H1 (cell line): ENCODE measurements at regions not wholly inside any gene's neighbourhood (a gene's known extent, or its start where the extent isn't known, plus 50 kb on each side); places are given as distances from the start of the nearest gene placed in this dataset.

Experiments
- CTCF ChIA-PET: fragments of 300-600 bp; sonication (Branson Sonifier 250); formaldehyde crosslinking; loops from one replicate; lab custom pipeline; 2021; ENCODE audit not compliant: partially characterized antibody; lab: Charles Lee
- POLR2A ChIA-PET: fragments of 300-600 bp; sonication (Branson Sonifier 250); formaldehyde crosslinking; loops from one replicate; lab custom pipeline; 2021; ENCODE audit warnings: inconsistent platforms; ENCODE audit not compliant: partially characterized antibody; lab: Charles Lee
- DNase-seq, 2 experiments: peaks; one replicate each; pipeline versions ENCODE4 v3.0.0 to v3.0.0-alpha.2; 2010 to 2022; ENCODE audit warnings: low spot score in 2 of 2, low read depth in 1 of 2, mixed read lengths in 1 of 2
- FAIRE-seq: peaks from 2 replicates; lab custom pipeline; 2011; peaks lifted over from hg19 to GRCh38; lab: Jason Lieb, UNC
- H2AFZ ChIP-seq: 2 replicates; pipeline ENCODE4 v1.8.1; 2012; ENCODE audit warnings: low read length, inconsistent platforms
- H2AK5ac ChIP-seq: 2 replicates; pipeline ENCODE4 v1.6.1; 2013; ENCODE audit warnings: low read depth, low read length
- H2BK120ac ChIP-seq: replicated peaks from 2 replicates; pipeline ENCODE3; 2013; ENCODE audit warnings: low read depth, low read length, inconsistent platforms
- H2BK12ac ChIP-seq: 2 replicates; pipeline ENCODE4 v1.6.1; 2013; ENCODE audit warnings: low read depth, low read length
- H2BK15ac ChIP-seq: 2 replicates; pipeline ENCODE4 v1.6.1; 2013; ENCODE audit warnings: low read length
- H2BK20ac ChIP-seq: 2 replicates; pipeline ENCODE4 v1.6.1; 2013; ENCODE audit warnings: low read length
- H2BK5ac ChIP-seq: 2 replicates; pipeline ENCODE4 v1.6.1; 2013; ENCODE audit warnings: low read depth, low read length
- H3K14ac ChIP-seq: 2 replicates; pipeline ENCODE4 v1.6.1; 2013; ENCODE audit warnings: inconsistent platforms; ENCODE audit not compliant: insufficient read length
- H3K18ac ChIP-seq: 2 replicates; pipeline ENCODE4 v1.6.1; 2013; ENCODE audit warnings: low read length; ENCODE audit errors: extremely low read depth
- H3K23ac ChIP-seq: 2 replicates; pipeline ENCODE4 v1.6.1; 2013; ENCODE audit warnings: inconsistent platforms; ENCODE audit not compliant: insufficient read length
- H3K23me2 ChIP-seq: 2 replicates; pipeline ENCODE4 v1.6.1; 2013; ENCODE audit warnings: low read depth, low read length
- H3K27ac ChIP-seq: 2 replicates; pipeline ENCODE4 v1.6.1; 2011; ENCODE audit warnings: low read depth, low read length, inconsistent platforms
- H3K27me3 ChIP-seq, 4 experiments: replicated peaks in 1 of 4; 1 replicate in 1 of 4; 2 replicates in 3 of 4; pipeline versions ENCODE4 v1.6.1 to v1.8.1; 2011 to 2013; ENCODE audit warnings: low read length in 3 of 4, mild to moderate bottlenecking in 3 of 4, inconsistent platforms in 2 of 4, mixed read lengths in 2 of 4, moderate library complexity in 1 of 4; ENCODE audit not compliant: control insufficient read depth in 3 of 4, insufficient read depth in 3 of 4; ENCODE audit errors: extremely low read depth in 1 of 4
- H3K36me3 ChIP-seq, 4 experiments: 2 replicates each; pipeline versions ENCODE4 v1.6.1 to v1.8.1; 2011 to 2013; ENCODE audit warnings: mild to moderate bottlenecking in 4 of 4, low read length in 3 of 4, moderate library complexity in 2 of 4, control low read depth in 1 of 4, inconsistent platforms in 1 of 4; ENCODE audit not compliant: insufficient read depth in 4 of 4, control insufficient read depth in 2 of 4
- H3K4ac ChIP-seq: replicated peaks from 2 replicates; pipeline ENCODE3; 2013; ENCODE audit warnings: low read length, low read depth, mixed read lengths, inconsistent platforms; ENCODE audit not compliant: insufficient read length
- H3K4me1 ChIP-seq, 4 experiments: replicated peaks in 1 of 4; 1 replicate in 1 of 4; 2 replicates in 3 of 4; pipeline versions ENCODE4 v1.6.1 to v1.8.1; 2011 to 2013; ENCODE audit warnings: low read length in 3 of 4, inconsistent platforms in 2 of 4, mixed read lengths in 1 of 4; ENCODE audit not compliant: insufficient read depth in 4 of 4, control insufficient read depth in 3 of 4
- H3K4me2 ChIP-seq, 2 experiments: 2 replicates each; pipeline versions ENCODE4 v1.6.1 to v1.8.1; 2011 to 2013; ENCODE audit warnings: low read depth in 2 of 2, low read length in 2 of 2, control low read depth in 1 of 2, inconsistent platforms in 1 of 2, mild to moderate bottlenecking in 1 of 2; ENCODE audit not compliant: insufficient read depth in 1 of 2
- H3K4me3 ChIP-seq, 4 experiments: fragments of 200-600, 300-600 bp in 1 of 4; sonication (generic), shearing (Covaris generic), sonication (Bioruptor Twin) in 1 of 4; 2 replicates each; pipeline versions ENCODE4 v1.5.1 to v1.8.1; 2011 to 2016; ENCODE audit warnings: low read length in 4 of 4, low read depth in 3 of 4, control low read depth in 2 of 4, inconsistent platforms in 2 of 4, mild to moderate bottlenecking in 2 of 4, mixed read lengths in 1 of 4, moderate library complexity in 1 of 4; ENCODE audit not compliant: insufficient read depth in 2 of 4; ENCODE audit errors: extremely low read depth in 1 of 4
- H3K56ac ChIP-seq: replicated peaks from 2 replicates; pipeline ENCODE3; 2013; ENCODE audit warnings: low read depth, mild to moderate bottlenecking, mixed read lengths, low read length, inconsistent platforms; ENCODE audit not compliant: insufficient read length
- H3K79me1 ChIP-seq: 2 replicates; pipeline ENCODE4 v1.6.1; 2013; ENCODE audit warnings: low read depth, low read length, control low read depth
- H3K79me2 ChIP-seq, 2 experiments: 2 replicates each; pipeline versions ENCODE4 v1.6.1 to v1.8.1; 2012 to 2013; ENCODE audit warnings: low read length in 2 of 2, mild to moderate bottlenecking in 2 of 2, inconsistent platforms in 1 of 2; ENCODE audit not compliant: insufficient read depth in 2 of 2, control insufficient read depth in 1 of 2
- H3K9ac ChIP-seq, 4 experiments: replicated peaks in 1 of 4; 1 replicate in 1 of 4; 2 replicates in 3 of 4; pipeline versions ENCODE4 v1.6.1 to v1.8.1; 2011 to 2013; ENCODE audit warnings: low read depth in 3 of 4, low read length in 3 of 4, control low read depth in 2 of 4, mild to moderate bottlenecking in 2 of 4, moderate library complexity in 2 of 4, inconsistent platforms in 1 of 4; ENCODE audit errors: extremely low read depth in 1 of 4
- H3K9me3 ChIP-seq, 2 experiments: 2 replicates each; pipeline versions ENCODE4 v1.6.1 to v1.8.1; 2012 to 2013; ENCODE audit warnings: mild to moderate bottlenecking in 2 of 2, moderate library complexity in 2 of 2, control low read depth in 1 of 2, inconsistent platforms in 1 of 2, low read depth in 1 of 2, low read length in 1 of 2, mixed read lengths in 1 of 2; ENCODE audit not compliant: insufficient read depth in 2 of 2
- H4K20me1 ChIP-seq, 2 experiments: replicated peaks in 1 of 2; 2 replicates each; pipeline versions ENCODE3 to v1.8.1; 2011 to 2013; ENCODE audit warnings: inconsistent platforms in 2 of 2, low read length in 2 of 2, mild to moderate bottlenecking in 1 of 2; ENCODE audit not compliant: insufficient read depth in 2 of 2, control insufficient read depth in 1 of 2
- H4K5ac ChIP-seq: 2 replicates; pipeline ENCODE4 v1.6.1; 2013; ENCODE audit warnings: low read length, low read depth, mixed read lengths, inconsistent platforms; ENCODE audit not compliant: insufficient read length
- H4K8ac ChIP-seq: 2 replicates; pipeline ENCODE4 v1.8.0; 2013; ENCODE audit warnings: mild to moderate bottlenecking, moderate library complexity, low read length, inconsistent platforms; ENCODE audit not compliant: insufficient read depth; ENCODE audit errors: extremely low read depth
- H4K91ac ChIP-seq: replicated peaks from 2 replicates; pipeline ENCODE3; 2013; ENCODE audit warnings: low read length, mixed read lengths, inconsistent platforms; ENCODE audit not compliant: insufficient read length
- BRCA1 ChIP-seq: IDR thresholded peaks from 2 replicates; pipeline ENCODE4 v1.6.1; 2012; ENCODE audit warnings: low read depth, low read length, improper control_type of control experiment
- CHD2 ChIP-seq: IDR thresholded peaks from 2 replicates; pipeline ENCODE4 v1.6.1; 2012; ENCODE audit warnings: low read length, improper control_type of control experiment
- GABPA ChIP-seq: IDR thresholded peaks from 2 replicates; pipeline ENCODE4 v1.6.1; 2011; ENCODE audit warnings: mild to moderate bottlenecking, low read length, moderate library complexity, borderline replicate concordance; ENCODE audit not compliant: insufficient read depth
- JUND ChIP-seq: IDR thresholded peaks from 2 replicates; pipeline ENCODE4 v1.6.1; 2011; ENCODE audit warnings: mild to moderate bottlenecking, improper control_type of control experiment, low read length
- NRF1 ChIP-seq: IDR thresholded peaks from 2 replicates; pipeline ENCODE4 v1.6.1; 2011; ENCODE audit warnings: mild to moderate bottlenecking, low read depth, low read length, improper control_type of control experiment
- PHF8 ChIP-seq: fragments of 200-600 bp; sonication (generic); conservative IDR thresholded peaks from 2 replicates; pipeline ENCODE4 v1.7.1; 2012; ENCODE audit warnings: low read depth, mild to moderate bottlenecking, inconsistent platforms, low read length, moderate library complexity
- POLR2A ChIP-seq, 2 experiments: IDR thresholded peaks; 1 replicate in 1 of 2; 2 replicates in 1 of 2; pipeline ENCODE4 v1.6.1; 2011; ENCODE audit warnings: low read depth in 2 of 2, low read length in 2 of 2, mild to moderate bottlenecking in 2 of 2; ENCODE audit errors: control extremely low read depth in 1 of 2
- POU5F1 ChIP-seq: IDR thresholded peaks from 2 replicates; pipeline ENCODE4 v1.6.1; 2011; ENCODE audit warnings: low read depth, mild to moderate bottlenecking, low read length, moderate library complexity
- RAD21 ChIP-seq, 2 experiments: IDR thresholded peaks in 1 of 2; conservative IDR thresholded peaks in 1 of 2; 2 replicates each; pipeline ENCODE4 v1.6.1; 2011; ENCODE audit warnings: low read depth in 2 of 2, low read length in 2 of 2, improper control_type of control experiment in 1 of 2, inconsistent platforms in 1 of 2, mild to moderate bottlenecking in 1 of 2, moderate library complexity in 1 of 2
- RFX5 ChIP-seq: IDR thresholded peaks from 2 replicates; pipeline ENCODE4 v1.6.1; 2011; ENCODE audit warnings: low read depth, low read length, improper control_type of control experiment, borderline replicate concordance
- RNF2 ChIP-seq: fragments of 200-900, 300-1000 bp; sonication (generic); IDR thresholded peaks from 2 replicates; pipeline ENCODE4 v1.7.1; 2016; ENCODE audit warnings: borderline replicate concordance, low read depth, mild to moderate bottlenecking, antibody characterized with exemption, low read length; ENCODE audit not compliant: poor library complexity, severe bottlenecking; ENCODE audit errors: missing control alignments
- RXRA ChIP-seq: IDR thresholded peaks from 2 replicates; pipeline ENCODE4 v1.6.1; 2011; ENCODE audit warnings: low read depth, mild to moderate bottlenecking, low read length, moderate library complexity; ENCODE audit not compliant: insufficient read depth
- SAP30 ChIP-seq: fragments of 300-600 bp; sonication (generic); IDR thresholded peaks from 2 replicates; pipeline ENCODE4 v1.7.1; 2012; ENCODE audit warnings: low read length, moderate library complexity, mild to moderate bottlenecking, inconsistent platforms; ENCODE audit not compliant: insufficient read depth, insufficient replicate concordance
- TCF12 ChIP-seq: IDR thresholded peaks from 2 replicates; pipeline ENCODE4 v1.6.1; 2011; ENCODE audit warnings: low read depth, mild to moderate bottlenecking, low read length
- TEAD4 ChIP-seq: IDR thresholded peaks from 2 replicates; pipeline ENCODE4 v1.6.1; 2012; ENCODE audit warnings: low read depth, low read length, inconsistent platforms, mixed read lengths
- WGBS, 2 experiments: shearing (Covaris generic) in 1 of 2; methylation state at CpG; one replicate each; pipeline versions ENCODE4 v1.1.6 to v1.1.7; 2013 to 2015; ENCODE audit warnings: low lambda C conversion rate in 2 of 2, mixed read lengths in 2 of 2, inconsistent platforms in 1 of 2, low coverage in 1 of 2, missing lambda C conversion rate in 1 of 2; ENCODE audit not compliant: insufficient replicate concordance in 2 of 2, insufficient coverage in 1 of 2, insufficient read length in 1 of 2; ENCODE audit errors: extremely low coverage in 1 of 2, missing lambda C conversion rate in 1 of 2; 5-methylcytosine and 5-hydroxymethylcytosine counted together

- H4K91ac ChIP-seq: no peak overlapping the region
- no peak overlapping the region for H2AFZ ChIP-seq
- H3K27me3 ChIP-seq: no peaks in the 10 kb centered on the region
- DNase-seq: no peak
- H3K36me3 ChIP-seq: no peaks in the 10 kb centered on the region
- ChIA-PET POLR2A (no interaction called here), CTCF (interaction anchor here (0.8 to 2.1 kb wide), 3 partner anchors 27 to 108 kb away, joined by 3 to 6 read pairs (median 6); no protein-coding TSS in a partner anchor)
- H3K23me2 ChIP-seq: no peaks in the 10 kb centered on the region; the same call in 1 of the 2 replicates
- H3K9ac ChIP-seq: no peak overlapping the region
- H2BK12ac ChIP-seq: no peak overlapping the region
- no peak overlapping the region for H3K14ac ChIP-seq
- H3K23ac ChIP-seq: no peak overlapping the region
- no peak overlapping the region for H3K4me2 ChIP-seq
- no peak overlapping the region for H3K4ac ChIP-seq
- no peak for FAIRE-seq
- H3K56ac ChIP-seq: no peak overlapping the region
- H2BK20ac ChIP-seq: no peak overlapping the region
- H2AK5ac ChIP-seq: no peak overlapping the region
- H3K4me1 ChIP-seq: no peaks in the 10 kb centered on the region
- H2BK5ac ChIP-seq: no peak overlapping the region
- no peak overlapping the region for H3K27ac ChIP-seq
- no peak overlapping the region for H4K8ac ChIP-seq
- no peak overlapping the region for H2BK120ac ChIP-seq
- no peaks in the 10 kb centered on the region for H3K79me1 ChIP-seq
- WGBS, 2 experiments: 84% methylated on average over 2 of the region's 2 CpGs; no CpG with 5 or more reads in 1 of the 2 experiments
- H2BK15ac ChIP-seq: no peak overlapping the region
- H3K79me2 ChIP-seq: no peaks in the 10 kb centered on the region
- no peaks in the 10 kb centered on the region for H4K20me1 ChIP-seq
- no peaks in the 10 kb centered on the region for H3K9me3 ChIP-seq
- H3K18ac ChIP-seq: no peak overlapping the region
- no peak overlapping the region for H4K5ac ChIP-seq
- H3K4me3 ChIP-seq: no peak overlapping the region
- TF ChIP-seq TEAD4 (no peak), RNF2 (no peak), POLR2A (IDR thresholded peaks at IDR 0.05; ENCODE audit: control extremely low read depth in 1 of 2, low read depth in 2 of 2, low read length in 2 of 2) (no peak), CHD2 (no peak), RXRA (no peak), RFX5 (no peak), POU5F1 (no peak), SAP30 (no peak), PHF8 (no peak), NRF1 (no peak), RAD21 (IDR thresholded peaks at IDR 0.05 in 1 of 2, conservative IDR thresholded peaks at IDR 0.05 in 1 of 2; ENCODE audit: low read depth in 2 of 2, low read length in 2 of 2) (no peak), BRCA1 (no peak), GABPA (no peak), TCF12 (no peak), JUND (no peak)
Measured at GRCh38 chr18:23352042-23352441, 101.0 kb upstream of the RIOK3 start.
